DOHH2 (cell line): ENCODE measurements at regions not wholly inside any gene's neighbourhood (a gene's known extent, or its start where the extent isn't known, plus 50 kb on each side); places are given as distances from the start of the nearest gene placed in this dataset.

ENCODE experiments used
- CTCF ChIP-seq: fragments of 200-600 bp; sonication (generic); IDR thresholded peaks from one replicate; pipeline ENCODE4 v1.5.1; 2014; ENCODE audit warnings: antibody characterized with exemption, mild to moderate bottlenecking, low read depth, low read length; ENCODE audit not compliant: poor library complexity, severe bottlenecking
- EZH2phosphoT487 ChIP-seq: fragments of 200-600 bp; sonication (generic); IDR thresholded peaks from 2 replicates; pipeline ENCODE4 v1.6.1; 2017; ENCODE audit warnings: borderline replicate concordance, mild to moderate bottlenecking, antibody characterized with exemption, low read length, moderate library complexity, mixed read lengths

GRCh38 chr3:14347110-14347509, 55.3 kb upstream of the SLC6A6 start:
- TF ChIP-seq CTCF (no peak), EZH2phosphoT487 (no peak)
